GM19467 (cell line): ENCODE measurements at regions not wholly inside any gene's neighbourhood (a gene's known extent, or its start where the extent isn't known, plus 50 kb on each side); places are given as distances from the start of the nearest gene placed in this dataset.

Source experiments
- ATAC-seq: cut with Tn5 transposase; IDR thresholded peaks from one replicate; pipeline ENCODE4 v1.9.1; 2021; ENCODE audit warnings: mild to moderate bottlenecking, moderate library complexity; ENCODE audit not compliant: unreplicated experiment

DNA sequence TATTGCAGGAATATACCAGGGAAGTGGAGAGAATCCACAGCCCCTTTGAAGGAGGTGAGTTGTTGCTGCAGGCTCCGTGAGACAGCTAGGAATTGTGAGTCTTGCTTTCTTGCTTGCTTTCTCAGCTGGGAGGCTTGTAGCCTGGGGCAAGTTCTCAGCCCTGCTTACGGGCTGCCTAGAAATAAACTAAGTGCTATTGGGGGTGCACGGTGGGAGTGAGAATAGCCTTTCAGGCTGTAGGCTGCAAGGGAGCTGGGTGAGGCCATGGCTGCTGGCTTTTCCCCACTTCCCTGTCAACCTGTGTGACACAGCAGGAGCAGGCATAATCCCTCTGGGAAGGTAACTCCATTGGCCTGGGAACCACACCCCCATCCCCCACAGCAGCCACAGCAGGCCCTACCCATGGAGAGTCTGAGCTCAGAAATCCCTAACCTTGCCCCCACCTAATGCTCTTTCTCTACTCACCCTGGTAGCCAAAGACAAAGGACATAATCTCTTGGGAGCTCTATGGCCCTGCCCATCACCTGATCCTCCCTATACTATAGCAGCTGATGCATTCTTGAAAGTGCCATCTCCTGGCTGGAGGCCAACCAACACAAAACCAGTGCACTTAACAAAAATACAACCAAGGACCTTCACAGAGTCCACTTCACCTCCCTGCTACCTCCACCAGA is 113.0 kb downstream of the MMRN1 start:
- ATAC-seq, result no peak

DNA sequence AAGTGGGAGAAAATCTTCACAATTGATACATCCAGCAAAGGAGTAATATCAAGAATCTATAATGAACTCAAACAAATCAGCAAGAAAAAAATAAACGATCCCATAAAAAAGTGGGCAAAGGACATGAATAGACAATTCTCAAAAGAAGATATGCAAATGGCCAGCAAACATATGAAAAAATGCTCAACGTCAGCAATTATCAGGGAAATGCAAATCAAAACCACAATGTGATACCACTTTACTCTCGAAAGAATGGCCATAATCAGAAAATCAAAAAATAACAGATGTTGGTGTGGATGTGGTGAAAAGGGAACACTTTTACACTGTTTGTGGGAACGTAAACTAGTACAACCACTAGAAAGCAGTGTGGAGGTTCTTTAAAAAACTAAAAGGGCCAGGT is 114.3 kb upstream of the CCSER1 start:
- ATAC-seq, result no peak

DNA sequence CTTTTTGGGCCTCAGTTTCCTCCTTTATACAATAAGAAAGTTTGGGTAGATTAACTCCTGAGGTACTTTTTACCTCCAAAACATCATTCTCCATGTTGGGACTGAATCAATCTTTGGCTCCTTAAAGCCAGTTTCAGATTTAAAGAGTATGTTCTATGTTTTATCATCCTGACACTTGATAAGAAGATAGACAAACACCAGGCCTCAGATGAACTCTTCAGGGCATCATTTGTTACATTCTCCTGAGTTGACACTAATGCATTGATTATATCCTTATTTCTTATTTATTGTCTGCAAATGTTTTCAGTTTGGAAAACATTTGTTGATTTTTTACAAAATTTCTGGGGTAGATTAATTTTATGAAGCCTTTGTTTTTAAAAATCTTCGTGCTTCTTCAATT is 102.7 kb upstream of the CCSER1 start:
- no peak for ATAC-seq

- no peak for ATAC-seq
These were observed 101.9 kb upstream of the CCSER1 start for GRCh38 chr4:90025248-90025647.

- ATAC-seq, result peak; percentile 81
These were observed 99.6 kb upstream of the CCSER1 start for GRCh38 chr4:90027565-90027964.

DNA sequence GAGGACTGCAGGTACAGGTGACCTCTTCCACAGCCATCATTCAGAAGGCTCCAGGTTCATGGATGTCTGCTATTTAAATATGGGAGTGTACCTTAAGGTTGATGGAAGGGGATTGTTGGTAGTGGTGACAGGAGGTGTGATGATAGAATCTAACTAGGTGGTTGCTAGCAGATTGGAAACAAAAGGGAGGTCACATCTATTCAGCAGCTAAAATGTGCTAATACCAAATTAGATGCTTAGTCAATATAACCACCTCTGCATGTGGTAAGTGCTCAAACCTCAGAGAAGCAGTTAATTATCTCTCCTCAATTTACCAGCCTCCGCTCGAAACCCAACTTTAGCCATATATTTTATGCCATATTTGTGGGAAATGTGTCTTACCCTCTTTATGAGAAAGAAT is 98.7 kb upstream of the CCSER1 start:
- no peak for ATAC-seq

DNA sequence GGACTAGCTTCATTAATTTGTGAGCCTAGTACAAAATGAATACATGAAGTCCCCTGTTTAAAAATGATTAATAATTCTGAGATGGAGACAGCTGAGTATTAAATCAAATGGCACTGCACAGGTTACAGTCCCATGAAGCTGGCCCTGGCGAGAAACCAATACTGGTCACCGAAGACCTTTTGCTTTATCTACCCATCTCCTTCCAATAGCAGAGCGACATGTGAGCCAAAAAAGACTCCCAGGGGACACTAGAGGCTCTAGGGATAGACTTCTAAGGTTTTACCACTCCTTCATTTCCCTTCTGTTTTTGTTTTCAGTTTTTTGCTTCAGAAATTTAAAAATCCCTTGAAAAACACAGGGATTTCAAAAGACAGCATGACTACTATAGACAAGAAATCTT is 97.0 kb upstream of the CCSER1 start:
- no peak for ATAC-seq

GRCh38 chr4:90030953-90031352 is 96.2 kb upstream of the CCSER1 start:
- ATAC-seq, result no peak

DNA sequence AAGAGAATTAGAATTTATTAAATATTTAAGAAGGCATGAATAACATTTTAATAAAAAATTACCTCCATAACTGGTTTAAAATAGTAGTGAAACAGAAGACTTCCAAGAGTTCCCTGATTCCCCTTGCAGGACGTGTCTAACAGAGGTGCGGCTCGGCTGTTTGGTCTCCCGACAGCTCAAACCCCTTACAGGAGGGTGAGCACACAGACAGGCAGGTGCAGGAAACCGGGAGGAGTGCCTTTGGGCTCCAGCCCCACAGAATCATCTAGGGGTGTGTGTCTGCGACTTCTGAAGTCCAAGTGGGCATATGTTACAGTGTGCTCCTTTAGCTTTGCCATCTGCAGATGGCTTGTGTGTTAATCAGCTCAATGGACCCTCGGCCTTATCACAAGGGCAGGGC is 88.1 kb upstream of the CCSER1 start:
- no peak for ATAC-seq

GRCh38 chr4:90051999-90052398 is 75.2 kb upstream of the CCSER1 start:
- no peak for ATAC-seq

DNA sequence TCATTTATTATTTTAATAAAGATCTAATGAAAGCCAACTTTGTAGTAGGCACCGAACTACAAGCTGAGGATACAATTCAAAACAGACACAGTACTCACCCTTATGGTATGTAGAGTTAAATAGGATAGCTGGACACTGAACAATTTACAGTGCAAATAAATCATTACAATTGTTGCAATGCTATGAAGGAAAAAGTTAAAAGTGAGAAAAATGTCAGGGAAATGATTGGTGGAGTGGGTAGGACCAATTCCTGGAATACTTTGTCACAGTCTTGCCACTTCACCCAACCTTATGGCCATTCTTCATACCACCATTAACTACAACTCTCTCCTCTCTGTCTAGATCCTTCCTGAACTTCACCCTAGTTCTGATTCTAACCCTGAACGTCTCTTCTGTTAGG is 70.1 kb upstream of the CCSER1 start:
- ATAC-seq, result no peak

- ATAC-seq, result no peak
These were observed 67.2 kb upstream of the CCSER1 start for GRCh38 chr4:90060039-90060438.

DNA sequence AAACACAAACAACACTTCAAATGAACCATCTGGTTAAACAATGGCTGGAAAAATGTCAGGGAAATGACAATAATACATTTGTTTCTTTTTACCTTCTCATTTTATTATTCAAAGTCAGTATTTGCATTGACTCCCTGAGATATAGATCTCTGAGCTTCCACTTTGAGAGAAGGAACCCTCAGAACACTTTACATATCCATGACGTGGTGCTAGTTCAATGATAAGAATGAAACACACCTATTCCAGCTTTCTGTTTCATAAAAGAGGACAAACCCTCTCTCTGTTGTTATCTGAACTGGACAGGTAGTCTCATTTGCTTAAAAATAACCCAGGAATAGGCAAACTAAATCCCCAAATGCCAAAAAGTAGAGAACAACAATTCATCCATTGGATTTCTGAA is 65.3 kb upstream of the CCSER1 start:
- no peak for ATAC-seq

DNA sequence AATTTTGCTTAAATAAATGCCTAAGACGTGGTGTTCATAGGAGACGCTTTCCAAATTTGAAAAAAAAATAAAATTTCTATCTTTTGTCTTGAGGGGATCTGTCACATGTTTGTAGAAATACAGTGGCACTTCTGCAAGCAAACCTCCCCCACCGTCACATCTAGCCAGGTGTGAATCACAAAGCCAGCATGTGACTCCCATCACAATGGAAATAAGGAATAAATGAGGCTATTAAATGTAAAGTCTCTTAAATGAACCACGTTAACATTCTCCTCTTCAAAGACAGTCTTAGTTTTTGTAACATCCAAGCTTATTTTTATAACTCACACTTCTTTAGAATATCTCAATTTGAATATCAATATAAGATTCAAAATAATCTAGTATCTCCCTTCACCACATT is 63.0 kb upstream of the CCSER1 start:
- no peak for ATAC-seq

GRCh38 chr4:90069151-90069550 is 58.0 kb upstream of the CCSER1 start:
- ATAC-seq, result no peak

- ATAC-seq, result no peak
These were observed 55.6 kb upstream of the CCSER1 start for GRCh38 chr4:90071289-90072235.

- ATAC-seq, result no peak
These were observed 52.8 kb upstream of the CCSER1 start for GRCh38 chr4:90074322-90074886.
